HG03045 (cell line): ENCODE measurements at regions not wholly inside any gene's neighbourhood (a gene's known extent, or its start where the extent isn't known, plus 50 kb on each side); places are given as distances from the start of the nearest gene placed in this dataset.
"Not testable (repeated sequence)": the region's sequence is repeated elsewhere in the genome, so short reads cannot be mapped to it uniquely, and the experiment has no call there.

Experiments
- ATAC-seq: cut with Tn5 transposase; IDR thresholded peaks from one replicate; pipeline ENCODE4 v1.9.1; 2021; ENCODE audit warnings: mild to moderate bottlenecking, moderate library complexity; ENCODE audit not compliant: unreplicated experiment

GRCh38 chr1:213523781-213524398 is 463.9 kb upstream of the PROX1 start:
- ATAC-seq, result no peak

GRCh38 chr1:213526306-213526705 is 461.5 kb upstream of the PROX1 start:
- ATAC-seq, result no peak

- no peak for ATAC-seq
These were observed 457.0 kb upstream of the PROX1 start for GRCh38 chr1:213530611-213531320.

- ATAC-seq, result no peak
These were observed 456.1 kb upstream of the PROX1 start for GRCh38 chr1:213531369-213532310.

- ATAC-seq, result no peak
These were observed 454.6 kb upstream of the PROX1 start for GRCh38 chr1:213533125-213533524.

DNA sequence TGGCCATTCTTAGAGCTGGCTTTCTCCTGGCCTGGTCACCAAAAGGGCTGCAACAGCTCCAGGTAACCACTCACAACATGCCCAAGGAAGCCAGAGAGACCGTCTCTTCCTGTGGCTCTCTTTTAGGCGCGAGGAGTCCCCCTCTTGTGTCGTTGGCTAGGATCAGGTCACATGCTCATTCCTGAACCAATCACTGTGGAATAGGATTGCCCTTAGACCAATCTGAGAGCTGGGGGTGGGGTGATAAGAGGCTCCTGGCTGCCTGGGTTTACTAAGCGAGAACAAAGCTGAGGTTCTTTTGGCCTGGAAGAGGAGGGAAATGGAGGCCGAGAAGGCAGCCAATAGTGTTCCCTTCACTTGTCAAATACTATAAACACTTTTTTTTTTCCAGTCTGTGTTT is 452.1 kb upstream of the PROX1 start:
- ATAC-seq, result no peak

GRCh38 chr1:213538251-213538650 is 449.5 kb upstream of the PROX1 start:
- no peak for ATAC-seq

DNA sequence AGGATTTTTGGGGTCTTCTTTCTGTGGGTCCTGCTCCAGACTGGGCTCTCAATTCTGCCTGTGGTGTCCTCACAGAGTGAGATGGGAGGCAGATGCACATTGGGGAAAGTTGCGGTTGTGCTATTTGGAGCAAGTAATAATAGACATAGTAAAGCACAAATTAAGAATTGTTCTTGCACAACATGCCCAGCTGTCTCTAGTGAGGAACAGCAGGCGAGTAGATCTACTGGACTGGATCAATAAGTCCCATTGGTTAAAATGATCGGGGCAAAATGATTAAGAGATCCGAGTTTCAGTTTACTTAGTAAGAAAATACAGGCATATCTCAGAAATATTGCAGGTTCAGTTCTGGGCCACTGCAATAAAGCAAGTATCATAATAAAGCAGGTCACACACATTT is 448.3 kb upstream of the PROX1 start:
- ATAC-seq, result no peak

GRCh38 chr1:213541641-213542040 is 446.1 kb upstream of the PROX1 start:
- no peak for ATAC-seq

- ATAC-seq, result not testable (repeated sequence)
These were observed 442.6 kb upstream of the PROX1 start for GRCh38 chr1:213545181-213545580.

GRCh38 chr1:213549982-213550381 is 437.8 kb upstream of the PROX1 start:
- ATAC-seq, result no peak

- ATAC-seq, result no peak
These were observed 437.0 kb upstream of the PROX1 start for GRCh38 chr1:213550804-213551203.

- no peak for ATAC-seq
These were observed 435.7 kb upstream of the PROX1 start for GRCh38 chr1:213552045-213552444.

- no peak for ATAC-seq
These were observed 427.5 kb upstream of the PROX1 start for GRCh38 chr1:213560226-213560625.

DNA sequence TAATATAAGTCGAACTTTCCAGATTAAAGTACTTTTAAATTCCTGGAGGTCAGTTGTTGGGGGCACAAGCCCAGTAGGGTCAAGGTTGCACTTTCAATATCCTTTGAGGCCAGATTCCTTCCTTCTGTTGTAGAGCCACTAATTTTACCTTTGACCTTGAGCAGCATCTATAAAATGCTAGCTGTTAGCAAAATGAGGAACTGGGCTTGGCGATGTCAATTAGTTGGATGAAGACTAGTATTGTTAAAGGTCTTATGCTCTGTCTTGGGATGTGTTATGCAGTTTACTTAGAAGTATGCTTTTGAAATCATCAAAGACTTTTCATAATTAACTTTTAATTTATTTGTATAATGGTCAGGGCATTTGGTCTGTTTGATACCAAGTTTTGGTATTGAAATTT is 425.9 kb upstream of the PROX1 start:
- no peak for ATAC-seq

DNA sequence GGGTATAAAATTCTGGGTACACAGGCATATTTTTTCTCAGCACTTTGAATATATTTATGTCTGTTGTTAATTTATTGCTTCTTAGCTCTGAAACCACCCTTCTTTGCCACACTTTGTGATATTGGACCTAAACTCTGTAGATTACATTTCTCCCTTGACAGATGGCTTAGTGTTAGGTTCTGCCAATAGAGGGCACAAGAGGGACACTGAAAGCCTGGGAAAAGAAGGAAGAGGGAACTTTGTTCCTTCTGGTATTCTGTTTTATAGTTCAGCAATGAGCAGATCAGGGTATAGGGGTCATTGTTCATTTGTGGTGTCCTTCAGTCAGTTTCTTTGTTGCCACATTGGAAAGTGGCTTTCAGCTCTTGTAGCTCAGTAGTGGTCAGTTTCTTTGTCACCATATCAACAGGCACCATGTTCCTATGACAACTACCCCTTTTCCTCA is 423.5 kb upstream of the PROX1 start:
- ATAC-seq, result no peak

- ATAC-seq, result no peak
These were observed 418.6 kb upstream of the PROX1 start for GRCh38 chr1:213568929-213569815.

GRCh38 chr1:213569816-213570150 is 418.0 kb upstream of the PROX1 start:
- ATAC-seq, result no peak

GRCh38 chr1:213570487-213570886 is 417.3 kb upstream of the PROX1 start:
- no peak for ATAC-seq

DNA sequence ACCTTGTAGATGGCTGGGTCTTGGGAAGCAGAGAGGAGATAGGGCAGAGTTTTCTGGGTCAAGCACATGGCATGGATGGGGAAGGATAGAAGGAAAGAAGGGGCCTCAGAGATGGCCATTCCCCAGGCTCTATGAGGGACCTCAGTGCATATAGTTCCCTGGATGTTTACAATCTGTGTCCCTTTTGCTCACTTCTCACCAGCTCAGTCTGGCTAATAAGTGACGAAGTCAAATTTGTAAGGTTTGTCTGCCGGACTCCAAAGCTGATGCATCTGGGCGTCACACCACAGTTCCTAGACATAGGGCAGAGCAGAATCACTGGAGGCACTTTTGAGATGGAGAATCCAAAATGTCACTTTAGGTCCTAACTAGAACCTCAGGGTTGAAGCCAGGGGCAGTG is 416.4 kb upstream of the PROX1 start:
- ATAC-seq, result no peak

- no peak for ATAC-seq
These were observed 415.9 kb upstream of the PROX1 start for GRCh38 chr1:213571843-213572242.
